AG08395 (cell line): ENCODE measurements at regions not wholly inside any gene's neighbourhood (a gene's known extent, or its start where the extent isn't known, plus 50 kb on each side); places are given as distances from the start of the nearest gene placed in this dataset.
"Not testable (repeated sequence)": the region's sequence is repeated elsewhere in the genome, so short reads cannot be mapped to it uniquely, and the experiment has no call there.

Experiments used
- DNase-seq: peaks from one replicate; pipeline ENCODE4 v3.0.0; 2012; ENCODE audit warnings: mixed read lengths, low spot score

DNA sequence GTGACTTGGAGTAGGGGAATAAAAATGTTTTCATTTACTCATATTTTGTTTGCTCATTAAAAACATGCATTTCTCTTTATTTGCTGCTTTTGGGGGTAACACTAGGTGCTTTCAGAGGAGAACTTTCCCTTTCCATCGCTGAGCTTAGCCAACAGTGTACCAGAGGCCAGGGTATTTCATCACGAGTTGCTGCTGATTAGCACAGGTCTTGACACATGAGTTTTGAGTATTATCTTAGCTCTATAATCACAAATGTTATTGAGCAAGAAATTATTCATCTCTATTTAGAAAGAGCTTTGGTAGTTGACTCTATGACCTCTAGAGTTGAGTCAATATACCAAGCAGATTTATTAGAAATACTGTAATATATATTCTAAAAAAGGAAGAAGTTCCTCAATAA, 375.9 kb downstream of the NXPH1 start:
- no peak for DNase-seq

DNA sequence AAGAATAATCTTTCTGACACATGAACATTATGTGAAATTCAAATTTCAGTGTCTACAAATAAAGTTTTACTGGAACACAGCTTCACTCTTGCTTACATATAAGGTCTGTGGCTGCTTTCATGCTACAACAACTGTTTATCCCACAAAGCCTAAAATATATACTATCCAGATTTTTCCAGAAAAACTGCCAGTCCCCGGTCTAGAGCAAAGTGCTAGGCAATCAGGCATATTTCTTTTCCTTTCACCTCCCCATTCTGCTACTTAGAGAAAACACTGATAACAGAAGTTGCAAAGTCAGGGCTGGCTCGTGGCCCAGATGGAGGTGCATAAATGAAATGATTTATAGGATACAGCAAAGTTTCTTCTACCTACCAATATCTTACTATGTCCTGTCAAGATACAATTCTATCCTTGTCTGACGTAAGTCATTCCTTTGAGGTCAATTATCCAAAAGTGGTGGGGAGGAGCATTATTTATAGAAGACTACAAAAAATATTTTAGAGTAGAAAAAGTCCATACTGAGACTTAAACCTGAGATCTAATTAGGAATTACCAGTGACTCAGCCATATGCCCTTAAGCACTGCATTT, 384.1 kb downstream of the NXPH1 start:
- DNase-seq: no peak

DNA sequence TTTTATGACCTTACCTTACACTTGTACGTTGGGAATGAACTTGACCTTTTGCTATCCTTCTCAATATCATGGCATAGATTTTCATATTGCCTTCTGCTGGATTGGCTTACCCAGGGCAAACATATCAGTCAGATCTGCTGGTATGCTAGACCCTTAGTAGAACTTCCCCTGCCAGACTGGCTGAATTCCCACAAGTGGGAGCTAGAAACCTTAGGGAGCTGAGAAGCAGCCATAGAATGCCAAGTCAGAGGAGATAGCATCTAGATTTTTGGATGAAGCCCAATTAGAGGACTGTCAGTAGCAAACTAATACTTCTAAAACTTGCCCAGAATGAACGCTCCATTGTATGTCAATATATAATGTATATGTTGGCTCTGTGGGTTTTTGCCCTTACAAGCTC, 385.0 kb downstream of the NXPH1 start:
- DNase-seq: no peak

DNA sequence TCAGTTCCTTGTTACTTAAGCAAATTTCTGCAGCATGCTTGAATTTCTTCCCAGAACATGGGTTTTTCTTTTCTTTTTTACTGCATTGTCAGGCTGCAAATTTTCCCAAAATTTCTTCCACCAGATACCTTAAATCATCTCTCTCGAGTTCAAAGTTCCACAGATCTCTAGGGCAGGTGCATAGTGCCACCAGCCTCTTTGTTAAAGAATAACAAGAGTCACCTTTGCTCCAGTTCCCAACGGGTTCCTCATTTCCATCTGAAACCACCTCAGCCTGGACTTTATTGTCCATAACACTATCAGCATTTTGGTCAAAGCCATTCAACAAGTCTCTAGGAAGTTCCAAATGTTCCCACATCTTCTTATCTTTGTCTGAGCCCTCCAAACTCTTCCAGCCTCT, 389.2 kb downstream of the NXPH1 start:
- no peak for DNase-seq

DNA sequence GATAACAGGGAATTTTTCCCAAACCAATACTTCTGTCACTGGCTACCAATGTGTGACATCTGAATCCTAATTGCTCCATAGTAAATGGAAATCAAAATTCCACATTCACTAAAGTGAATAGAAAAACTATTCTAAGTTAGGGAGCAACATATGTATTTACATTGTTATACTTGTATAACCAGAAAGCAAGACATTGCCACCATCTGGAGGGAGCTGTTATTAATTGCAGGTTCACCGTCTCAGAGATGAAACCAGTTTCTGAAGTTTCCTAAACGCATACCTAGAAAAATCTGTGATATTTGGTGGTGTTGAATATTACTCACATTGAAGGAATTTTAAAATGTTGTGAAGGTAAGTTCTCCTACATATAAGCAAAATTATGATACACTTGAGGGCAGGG, 390.1 kb downstream of the NXPH1 start:
- no peak for DNase-seq

DNA sequence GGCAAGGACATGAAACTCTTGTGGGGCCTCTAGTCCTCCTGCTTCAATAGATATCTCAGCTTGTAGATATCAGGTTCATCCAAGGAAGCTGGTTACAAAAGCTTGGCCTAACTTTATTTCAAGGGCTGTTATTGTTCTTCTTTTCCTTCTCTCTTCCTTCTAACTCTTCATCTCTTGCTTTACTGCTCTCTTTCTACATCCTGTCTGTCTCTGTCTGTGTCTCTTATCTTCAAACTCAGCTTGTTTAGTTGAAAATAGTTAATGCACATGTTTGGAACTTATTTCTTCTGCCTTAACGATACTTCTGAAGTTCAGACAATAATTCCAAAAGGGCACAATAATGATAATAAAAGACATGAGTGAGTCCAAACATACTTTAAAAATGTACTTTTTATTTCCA, 393.9 kb downstream of the NXPH1 start:
- DNase-seq: no peak

DNA sequence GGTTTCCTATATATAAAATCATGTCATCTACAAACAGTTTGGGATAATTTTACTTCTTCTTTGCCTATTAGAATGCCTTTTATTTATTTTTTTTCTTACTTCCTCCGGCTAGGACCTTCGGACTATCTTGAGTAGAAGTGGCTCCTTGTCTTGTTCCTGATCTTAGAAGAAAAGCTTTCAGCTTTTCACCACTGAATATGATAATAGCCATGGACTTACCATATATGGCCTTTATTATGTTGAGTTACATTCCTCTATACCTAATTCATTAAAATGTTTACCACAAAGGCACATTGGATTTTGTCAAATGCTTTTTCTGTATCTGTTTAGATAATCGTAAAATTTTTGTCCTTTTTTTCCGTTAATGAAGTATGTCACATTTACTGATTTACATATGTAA, 395.7 kb downstream of the NXPH1 start:
- no peak for DNase-seq

DNA sequence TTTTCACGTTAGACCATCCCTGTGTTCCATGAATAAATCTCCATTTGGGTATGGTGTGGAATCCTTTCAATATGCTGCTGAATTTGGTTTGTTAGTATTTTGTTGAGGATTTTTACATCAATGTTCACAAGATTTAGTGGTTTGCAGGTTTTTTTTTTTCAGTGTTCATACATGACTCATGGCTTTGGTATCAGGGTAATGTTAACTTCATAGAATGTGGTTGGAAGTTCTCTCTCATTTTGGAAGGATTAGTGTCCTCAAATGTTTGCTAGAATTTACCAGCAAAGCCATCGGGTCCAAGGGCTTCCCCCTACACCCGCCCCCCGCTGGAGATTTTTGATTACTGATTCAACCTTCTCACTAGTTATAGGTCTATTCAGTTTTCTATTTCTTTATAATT, 398.0 kb downstream of the NXPH1 start:
- no peak for DNase-seq

DNA sequence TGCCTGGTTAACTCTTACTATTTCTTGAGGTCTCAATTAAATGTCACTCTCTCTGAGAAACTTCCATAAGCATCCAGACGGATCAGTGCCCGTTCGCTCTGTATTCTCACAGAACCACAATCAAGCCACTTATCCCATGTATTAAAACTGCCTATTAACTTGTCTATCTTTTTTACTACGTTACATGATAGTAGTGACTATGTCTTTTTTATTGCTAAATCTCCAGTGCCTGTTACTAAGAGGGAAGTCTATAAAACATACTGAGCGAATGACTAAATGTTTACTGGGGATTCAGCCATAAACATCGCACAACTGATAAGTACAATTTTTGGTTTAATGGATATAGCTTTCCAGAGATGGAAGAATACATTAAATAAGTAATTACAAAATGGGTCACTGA, 399.9 kb downstream of the NXPH1 start:
- no peak for DNase-seq

DNA sequence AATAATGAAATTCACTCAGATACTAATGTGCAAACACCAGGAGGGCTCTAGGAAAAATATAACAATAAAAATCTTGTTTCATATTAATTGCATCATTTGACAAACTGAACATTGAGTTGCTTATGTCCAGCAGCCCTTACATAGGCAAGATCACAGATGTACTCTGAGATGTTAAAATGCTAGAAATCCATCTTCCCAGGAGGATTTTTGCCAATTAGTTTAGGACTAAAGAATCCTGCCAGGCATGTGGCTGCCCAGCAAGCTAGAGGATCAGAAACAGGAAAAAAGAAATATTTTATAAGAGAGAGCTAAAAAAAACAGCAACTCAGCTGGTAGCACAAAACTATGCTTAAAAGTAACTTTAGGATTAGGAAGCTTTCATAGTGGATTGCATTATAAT, 407.8 kb downstream of the NXPH1 start:
- DNase-seq: no peak

DNA sequence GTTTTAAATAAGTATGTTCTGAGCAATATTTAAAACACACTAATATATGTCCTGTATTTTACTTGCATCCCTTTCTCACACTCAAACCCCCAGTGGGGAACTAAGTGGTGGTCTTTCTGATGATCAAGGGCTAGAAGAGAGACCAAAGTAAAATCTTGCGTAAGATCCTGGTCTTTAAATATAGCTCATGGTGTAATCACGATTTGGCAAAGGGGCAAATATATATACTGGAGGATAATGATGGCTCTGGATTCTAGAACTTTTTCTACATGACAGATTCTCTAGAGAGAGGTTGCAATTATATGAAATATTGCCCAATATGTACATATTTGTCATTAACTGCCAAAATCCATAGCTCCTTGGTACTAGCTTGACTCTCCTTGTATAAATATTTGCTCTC, 438.3 kb downstream of the NXPH1 start:
- no peak for DNase-seq

DNA sequence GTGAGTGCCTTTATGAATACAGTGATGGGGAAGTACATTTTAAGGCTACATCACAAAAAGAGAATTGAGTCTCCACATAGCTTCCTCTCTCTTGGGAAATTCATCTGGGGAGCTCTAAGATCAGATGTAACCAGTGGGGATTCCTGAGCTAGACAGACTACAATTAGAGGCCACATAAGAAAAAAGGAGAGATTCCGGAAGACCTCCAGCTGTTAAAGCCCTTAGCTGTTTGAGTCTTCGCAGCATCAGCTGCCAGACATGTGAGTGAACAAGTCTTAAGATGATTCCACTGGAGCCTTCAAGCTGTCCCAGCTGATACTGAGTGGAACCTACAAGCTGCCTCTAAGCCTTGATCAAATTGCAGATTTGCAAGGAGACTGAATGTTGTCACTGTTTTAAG, 448.5 kb downstream of the NXPH1 start:
- DNase-seq: no peak

DNA sequence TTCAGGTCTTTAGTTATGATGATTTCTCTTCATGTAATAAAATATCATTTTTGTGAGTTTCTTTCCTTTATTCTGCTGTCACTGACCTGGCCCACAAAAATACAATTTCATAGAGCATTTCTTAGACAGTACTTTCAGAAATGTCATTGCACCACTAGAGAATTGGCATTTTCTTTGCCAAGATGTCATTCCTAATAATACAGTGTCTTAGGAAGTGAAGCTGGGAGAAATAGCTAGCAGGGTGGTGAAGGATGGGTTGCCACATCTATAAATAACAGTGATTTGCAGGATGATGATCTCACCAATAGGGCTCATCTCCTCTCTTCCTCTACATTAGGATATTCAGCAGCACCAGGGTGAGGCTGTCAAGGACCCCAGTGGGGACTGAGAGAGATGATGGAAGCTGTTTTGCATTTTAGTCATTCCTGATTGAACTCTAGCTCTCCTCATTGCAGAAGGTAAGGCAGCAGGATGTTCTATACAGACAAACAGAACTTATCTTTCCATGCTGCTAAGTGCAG, 452.1 kb downstream of the NXPH1 start:
- DNase-seq: no peak

DNA sequence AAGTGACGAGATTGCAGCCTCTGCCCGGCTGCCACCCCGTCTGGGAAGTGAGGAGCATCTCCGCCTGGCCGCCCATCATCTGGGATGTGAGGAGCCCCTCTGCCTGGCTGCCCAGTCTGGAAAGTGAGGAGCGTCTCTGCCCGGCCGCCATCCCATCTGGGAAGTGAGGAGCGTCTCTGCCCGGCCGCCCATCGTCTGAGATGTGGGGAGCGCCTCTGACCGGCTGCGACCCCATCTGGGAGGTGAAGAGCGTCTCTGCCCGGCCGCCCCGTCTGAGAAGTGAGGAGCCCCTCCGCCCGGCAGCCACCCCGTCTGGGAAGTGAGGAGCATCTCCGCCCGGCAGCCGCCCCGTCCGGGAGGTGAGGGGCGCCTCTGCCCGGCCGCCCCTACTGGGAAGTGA, 456.9 kb downstream of the NXPH1 start:
- DNase-seq: not testable (repeated sequence)

DNA sequence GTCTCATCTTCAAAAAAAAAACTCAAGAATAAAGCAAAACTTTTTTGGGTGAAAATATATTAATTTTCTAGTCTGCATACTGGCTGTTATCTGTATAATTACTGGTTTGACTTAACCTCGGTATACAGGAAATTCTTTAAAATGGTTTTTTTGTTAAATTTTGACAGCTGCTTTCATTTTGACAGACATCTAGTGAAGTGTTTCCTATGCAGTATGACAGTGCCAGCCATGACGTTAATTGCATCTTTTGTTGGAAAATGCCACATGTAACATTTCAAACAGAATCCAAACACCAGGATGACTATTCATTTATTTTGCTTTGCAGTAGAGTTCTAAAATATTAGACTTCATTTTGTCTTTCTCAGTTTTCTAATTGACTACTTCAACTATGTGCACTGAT, 460.4 kb downstream of the NXPH1 start:
- DNase-seq: no peak

DNA sequence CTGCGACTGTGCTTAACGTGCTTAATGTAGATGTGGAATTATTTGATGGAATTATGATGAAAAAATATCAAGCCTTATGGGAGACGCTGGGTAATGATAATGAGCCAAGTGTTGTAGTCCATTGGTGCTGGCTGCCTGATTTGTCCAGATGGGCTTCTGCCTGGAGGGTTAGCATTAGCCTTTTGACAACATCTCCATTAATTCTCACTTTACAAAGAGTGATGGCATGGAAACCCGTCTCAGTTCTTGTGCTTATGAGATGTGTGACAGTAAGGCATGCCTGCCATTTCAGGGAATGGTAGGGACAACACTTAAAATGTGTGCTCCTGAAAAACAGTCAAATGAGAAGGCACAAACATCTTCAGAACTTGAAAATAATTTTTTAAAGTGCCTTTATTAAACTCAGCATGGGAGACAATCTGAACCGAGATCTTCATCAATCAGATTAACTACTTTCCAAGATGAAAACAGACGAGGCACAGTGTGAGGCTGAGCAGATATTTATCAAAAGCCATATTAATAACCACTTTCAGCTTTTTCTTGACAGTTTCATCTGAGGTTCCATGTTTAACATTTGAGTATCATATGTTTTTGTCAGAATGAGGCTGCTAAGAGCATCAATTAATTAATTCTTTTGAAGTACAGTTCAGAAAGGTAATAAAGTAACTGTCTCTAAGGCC, 473.1 kb downstream of the NXPH1 start:
- DNase-seq: no peak

DNA sequence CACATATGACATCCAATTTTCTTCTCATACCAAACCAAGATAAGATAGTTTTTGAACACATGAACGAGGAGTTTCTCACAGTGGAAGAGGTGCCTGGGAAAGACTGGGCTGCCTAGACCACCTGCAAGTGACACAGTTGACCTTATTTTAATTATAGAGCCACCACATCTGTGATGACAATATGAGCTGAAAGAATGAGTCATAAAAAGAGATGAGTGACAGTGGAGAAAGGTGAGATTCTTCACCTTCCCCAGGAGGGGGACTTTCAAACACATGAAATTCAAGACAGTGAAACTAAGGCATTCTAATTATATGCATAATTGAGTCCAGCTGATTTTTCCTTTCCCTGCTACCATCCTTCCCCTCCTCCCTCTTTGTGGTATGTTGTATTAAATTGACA, 475.5 kb downstream of the NXPH1 start:
- DNase-seq: no peak

DNA sequence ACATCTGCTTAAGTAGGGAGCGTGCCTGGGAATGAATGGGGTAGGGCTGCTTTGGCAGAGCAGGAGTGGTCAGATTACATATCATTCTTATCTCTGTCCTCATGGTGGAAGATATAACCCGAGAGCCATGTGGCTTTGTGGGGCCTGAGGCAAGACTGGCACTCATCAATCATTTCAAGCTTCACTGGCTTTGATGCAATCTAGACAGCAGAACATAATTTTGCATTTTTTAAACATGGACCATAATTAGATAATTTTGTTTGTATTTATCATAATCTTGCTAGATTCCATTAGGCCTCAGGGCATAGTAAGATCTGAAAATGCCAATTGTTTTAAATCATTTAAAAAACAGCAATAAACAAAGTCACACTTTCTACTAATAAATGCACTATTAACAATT, 480.3 kb downstream of the NXPH1 start:
- no peak for DNase-seq

DNA sequence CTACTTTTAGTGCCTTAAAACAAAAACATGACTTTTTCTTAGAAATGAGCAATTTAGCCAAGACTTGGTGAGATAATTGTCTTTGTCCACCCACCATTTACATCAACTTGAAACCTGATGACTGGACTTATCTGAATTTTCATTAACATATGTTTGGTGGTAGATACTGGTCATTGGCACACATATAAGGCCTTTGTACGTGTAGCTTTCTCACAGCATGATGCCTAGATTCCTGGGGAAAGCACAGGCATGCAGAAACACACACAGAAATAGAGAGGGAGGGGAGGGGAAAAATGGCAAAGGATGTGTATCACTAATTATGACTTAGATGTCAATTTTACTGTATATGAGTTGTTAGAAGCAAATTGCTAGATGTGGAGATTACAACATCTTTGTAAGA, 488.4 kb downstream of the NXPH1 start:
- no peak for DNase-seq

DNA sequence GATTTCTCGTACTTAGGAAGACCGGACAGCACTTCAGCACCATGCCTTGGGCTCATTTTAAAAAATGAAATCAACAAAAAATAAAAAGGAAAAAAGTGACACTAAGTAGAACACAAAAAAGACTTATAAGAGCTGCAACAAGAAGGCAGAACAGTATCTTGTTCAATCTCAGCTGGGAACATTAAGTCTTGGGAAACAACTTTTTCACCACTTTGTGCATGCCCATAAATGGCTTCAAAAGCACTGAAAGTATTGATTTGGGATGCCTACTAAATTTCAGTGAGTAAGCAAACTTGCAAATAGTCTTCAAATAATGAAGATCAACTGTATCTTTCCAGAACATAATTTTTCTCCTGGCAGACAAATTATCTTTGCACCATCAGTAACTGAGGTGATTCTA, 489.3 kb downstream of the NXPH1 start:
- DNase-seq: no peak

DNA sequence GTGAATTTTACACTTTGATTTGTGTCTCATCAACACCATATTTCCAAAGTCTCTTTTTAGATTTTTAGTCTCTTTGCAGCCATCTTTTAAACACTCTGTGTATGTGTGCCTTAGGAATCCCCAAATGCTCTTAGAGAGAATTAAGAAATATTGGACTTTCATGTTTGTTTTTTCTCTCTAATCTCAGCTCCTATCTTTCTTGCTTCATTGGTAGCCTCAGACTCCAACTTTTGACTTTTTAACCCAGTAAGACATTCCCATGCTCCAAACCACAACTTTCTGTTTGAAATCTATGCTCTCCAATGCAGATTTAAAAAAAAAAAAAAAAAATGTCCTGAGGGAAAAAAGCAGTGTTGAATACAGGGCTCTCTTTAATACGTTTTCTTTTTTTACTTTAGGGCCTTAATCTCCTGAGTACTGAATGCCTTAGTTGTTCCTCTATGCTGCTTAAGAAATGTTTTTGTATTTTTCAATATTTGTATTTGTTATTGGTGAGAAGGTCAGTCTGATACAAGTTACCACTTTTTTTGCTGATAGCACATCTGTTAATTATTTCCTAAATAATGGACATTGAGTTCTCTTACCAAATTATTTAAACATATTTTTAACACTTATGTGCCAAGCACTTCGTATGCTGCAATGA, 489.9 kb downstream of the NXPH1 start:
- no peak for DNase-seq

DNA sequence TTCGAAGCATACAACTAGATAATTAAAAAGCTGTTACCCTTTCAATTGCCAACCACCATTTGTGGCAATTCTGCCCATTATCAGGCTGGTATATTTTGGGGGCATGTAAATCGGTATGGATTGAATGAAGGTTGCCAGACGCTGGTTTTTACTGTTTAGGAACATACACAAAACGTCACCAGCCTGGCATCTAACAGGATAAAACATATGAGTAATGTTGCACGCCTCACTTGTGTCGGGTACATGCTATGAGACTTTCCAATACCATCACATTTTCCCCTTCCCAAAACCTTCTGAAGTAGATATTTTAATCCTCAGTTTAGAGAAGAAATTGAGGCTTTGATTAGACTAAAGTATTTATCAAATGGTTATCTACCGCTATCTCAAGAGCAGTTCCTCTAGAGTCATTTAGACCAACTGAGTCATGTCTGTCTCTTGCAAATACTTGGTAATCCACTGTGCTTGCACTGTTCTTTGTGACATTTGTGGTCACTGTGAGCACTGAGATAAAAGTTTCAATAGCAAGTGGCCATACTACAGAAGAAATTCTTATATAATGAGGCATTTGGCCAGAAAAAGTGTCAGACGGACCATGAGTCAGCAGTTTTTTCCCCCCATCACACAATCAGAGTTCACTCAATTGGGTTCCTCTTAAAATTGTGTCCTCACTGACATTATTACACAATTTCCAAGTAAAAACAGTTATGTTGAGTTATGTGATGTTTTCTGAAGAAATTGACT, 498.7 kb downstream of the NXPH1 start:
- DNase-seq: no peak

DNA sequence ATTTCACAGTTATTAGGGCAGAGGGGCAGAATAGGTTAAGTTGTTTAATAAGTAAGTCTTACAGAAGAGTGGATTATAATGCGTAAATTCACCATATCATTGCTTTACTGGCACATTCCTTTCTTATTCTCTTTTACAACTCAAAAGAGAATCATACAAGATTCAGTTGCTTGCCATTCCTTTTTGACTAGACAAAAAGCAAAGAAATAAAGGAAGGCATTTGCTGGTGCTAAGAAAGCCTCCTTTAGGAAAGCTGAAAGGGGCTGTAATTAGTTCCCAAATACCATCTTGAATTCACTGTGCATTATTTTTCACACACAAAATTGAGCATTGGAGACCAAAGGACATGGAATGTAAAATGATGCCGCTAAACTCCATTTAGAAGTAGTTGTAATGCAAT, 499.3 kb downstream of the NXPH1 start:
- no peak for DNase-seq
